ENCODE measurements at regions not wholly inside any gene's neighbourhood (a gene's known extent, or its start where the extent isn't known, plus 50 kb on each side); places are given as distances from the start of the nearest gene placed in this dataset.

- Histone ChIP-seq H3K36me3 (ENCODE audit: insufficient read depth, low read length) (no peaks in the 10 kb centered on the region), H3K27ac (ENCODE audit: low read depth, low read length, poor library complexity, severe bottlenecking) (no peak overlapping the region)
- no peak for DNase-seq (ENCODE audit: low spot score)
Measured at GRCh38 chr13:83352391-83352790, 529.9 kb downstream of the SLITRK1 start.

GRCh38 chr13:83350569-83350968 is 531.7 kb downstream of the SLITRK1 start:
- H3K4me2 ChIP-seq (ENCODE audit: low read length): no peak overlapping the region
- no peaks in the 10 kb centered on the region for H3K9me2 ChIP-seq (ENCODE audit: insufficient read depth, low read length)
- 0 out of 2 replicates have a peak, but pooled peaks cover 4% of the 10 kb centered on the region for H3K9me3 ChIP-seq (ENCODE audit: low read length)
- no peaks in the 10 kb centered on the region for H3K4me1 ChIP-seq (ENCODE audit: insufficient read depth, low read length, poor library complexity, severe bottlenecking)
- no peaks in the 10 kb centered on the region for H3K79me2 ChIP-seq (ENCODE audit: insufficient read depth, low read depth, low read length)
- no peak for DNase-seq (ENCODE audit: low spot score)
- intact Hi-C loops (cut with micrococcal nuclease; ENCODE audit: unreplicated experiment): no loop called here
- H4K20me1 ChIP-seq (ENCODE audit: insufficient read depth, low read length): no peaks in the 10 kb centered on the region
- ChIA-PET POLR2A (no interaction called here), CTCF (ENCODE audit: unreplicated experiment) (no interaction called here)
- H3K27ac ChIP-seq (ENCODE audit: low read depth, low read length, poor library complexity, severe bottlenecking): no peak overlapping the region
- H2AFZ ChIP-seq (ENCODE audit: low read length): no peak overlapping the region
- H3K36me3 ChIP-seq (ENCODE audit: insufficient read depth, low read length): no peaks in the 10 kb centered on the region
- BruUV-seq (replicated peaks): no TSS peak
- no peak overlapping the region for H3K4me3 ChIP-seq (ENCODE audit: low read depth, low read length, poor library complexity, severe bottlenecking)
- TF ChIP-seq EZH2phosphoT487 (IDR thresholded peaks at IDR 0.05; ENCODE audit: borderline replicate concordance, low read depth, low read length): no peak

More at GRCh38 chr13:83352391-83352790, 529.9 kb downstream of the SLITRK1 start:
- Histone ChIP-seq H2AFZ (ENCODE audit: low read length) (no peak overlapping the region), H4K20me1 (ENCODE audit: insufficient read depth, low read length) (no peaks in the 10 kb centered on the region), H3K9me3 (ENCODE audit: low read length) (0 out of 2 replicates have a peak, but pooled peaks cover 4% of the 10 kb centered on the region), H3K4me3 (ENCODE audit: low read depth, low read length, poor library complexity, severe bottlenecking) (no peak overlapping the region), H3K4me2 (ENCODE audit: low read length) (no peak overlapping the region), H3K79me2 (ENCODE audit: insufficient read depth, low read depth, low read length) (no peaks in the 10 kb centered on the region), H3K4me1 (ENCODE audit: insufficient read depth, low read length, poor library complexity, severe bottlenecking) (no peaks in the 10 kb centered on the region), H3K9me2 (ENCODE audit: insufficient read depth, low read length) (no peaks in the 10 kb centered on the region)
- ChIA-PET CTCF (ENCODE audit: unreplicated experiment) (no interaction called here), POLR2A (no interaction called here)
- intact Hi-C loops (cut with micrococcal nuclease; ENCODE audit: unreplicated experiment): no loop called here
- TF ChIP-seq CTCF (conservative IDR thresholded peaks at IDR 0.05; ENCODE audit: low read length): no peak
- BruUV-seq (replicated peaks): no TSS peak

GRCh38 chr13:83344518-83344917 is 537.8 kb downstream of the SLITRK1 start:
- H4K20me1 ChIP-seq (ENCODE audit: insufficient read depth, low read length): no peaks in the 10 kb centered on the region
- TF ChIP-seq CTCF (conservative IDR thresholded peaks at IDR 0.05; ENCODE audit: low read length) (no peak), EZH2phosphoT487 (IDR thresholded peaks at IDR 0.05; ENCODE audit: borderline replicate concordance, low read depth, low read length) (no peak)
- no peak overlapping the region for H3K27ac ChIP-seq (ENCODE audit: low read depth, low read length, poor library complexity, severe bottlenecking)
- no peak overlapping the region for H3K4me2 ChIP-seq (ENCODE audit: low read length)
- intact Hi-C loops (cut with micrococcal nuclease; ENCODE audit: unreplicated experiment): no loop called here
- H3K36me3 ChIP-seq (ENCODE audit: insufficient read depth, low read length): no peaks in the 10 kb centered on the region
- H2AFZ ChIP-seq (ENCODE audit: low read length): no peak overlapping the region
- no peaks in the 10 kb centered on the region for H3K9me3 ChIP-seq (ENCODE audit: low read length)
- DNase-seq (ENCODE audit: low spot score): no peak
- ChIA-PET POLR2A (no interaction called here), CTCF (ENCODE audit: unreplicated experiment) (no interaction called here)
- no peaks in the 10 kb centered on the region for H3K79me2 ChIP-seq (ENCODE audit: insufficient read depth, low read depth, low read length)
- no peaks in the 10 kb centered on the region for H3K4me1 ChIP-seq (ENCODE audit: insufficient read depth, low read length, poor library complexity, severe bottlenecking)
- no TSS peak for BruUV-seq (replicated peaks)
- H3K4me3 ChIP-seq (ENCODE audit: low read depth, low read length, poor library complexity, severe bottlenecking): no peak overlapping the region
- no peaks in the 10 kb centered on the region for H3K9me2 ChIP-seq (ENCODE audit: insufficient read depth, low read length)
